SU-DHL-6 (cell line): ENCODE measurements at regions not wholly inside any gene's neighbourhood (a gene's known extent, or its start where the extent isn't known, plus 50 kb on each side); places are given as distances from the start of the nearest gene placed in this dataset.

ENCODE experiments used
- H2AFZ ChIP-seq: fragments of 200-600 bp; sonication (generic); 2 replicates; pipeline ENCODE4 v1.6.1; 2014; ENCODE audit warnings: low read depth, mild to moderate bottlenecking, moderate library complexity, mixed read lengths, antibody characterized with exemption, low read length; ENCODE audit not compliant: severe bottlenecking
- H3F3A ChIP-seq: fragments of 200-600 bp; shearing (Covaris generic); 2 replicates; pipeline ENCODE4 v1.6.0; 2016; ENCODE audit warnings: antibody characterized with exemption, mild to moderate bottlenecking; ENCODE audit not compliant: insufficient read depth
- H3K27ac ChIP-seq: fragments of 200-600 bp; sonication (generic); 2 replicates; pipeline ENCODE4 v1.5.1; 2016; ENCODE audit warnings: low read depth, mild to moderate bottlenecking, low read length, moderate library complexity, mixed read lengths
- H3K27me3 ChIP-seq: fragments of 200-600 bp; sonication (generic), shearing (Covaris generic); 2 replicates; pipeline ENCODE4 v1.6.0; 2014; ENCODE audit warnings: mild to moderate bottlenecking, low read length
- H3K36me3 ChIP-seq: fragments of 200-600 bp; sonication (generic); 2 replicates; pipeline ENCODE4 v1.6.1; 2014; ENCODE audit warnings: mild to moderate bottlenecking, low read length, mixed read lengths
- H3K4me2 ChIP-seq: fragments of 300-600, 200-600 bp; shearing (Covaris generic), sonication (generic); 2 replicates; pipeline ENCODE4 v1.6.0; 2014; ENCODE audit warnings: low read length, low read depth, mild to moderate bottlenecking; ENCODE audit not compliant: poor library complexity, severe bottlenecking
- H3K4me3 ChIP-seq: fragments of 200-600 bp; sonication (generic); 2 replicates; pipeline ENCODE4 v1.5.1; 2014; ENCODE audit warnings: antibody characterized with exemption, low read length, mild to moderate bottlenecking, mixed read lengths; ENCODE audit not compliant: insufficient read depth, poor library complexity, severe bottlenecking
- H3K79me2 ChIP-seq: fragments of 200-600 bp; sonication (generic); 2 replicates; pipeline ENCODE4 v1.6.1; 2014; ENCODE audit warnings: mild to moderate bottlenecking, low read length, moderate library complexity; ENCODE audit not compliant: insufficient read depth
- H3K9ac ChIP-seq: fragments of 200-600 bp; sonication (generic); 2 replicates; pipeline ENCODE4 v1.7.0; 2014; ENCODE audit warnings: mild to moderate bottlenecking, low read length
- H3K9me2 ChIP-seq: fragments of 200-600 bp; sonication (generic); replicated peaks from 2 replicates; pipeline ENCODE4 v1.6.1; 2014; ENCODE audit warnings: low read length; ENCODE audit not compliant: insufficient read depth
- H3K9me3 ChIP-seq: fragments of 200-600 bp; sonication (generic); 2 replicates; pipeline ENCODE4 v1.6.1; 2014; ENCODE audit warnings: low read length, mixed read lengths; ENCODE audit not compliant: insufficient read depth
- H4K20me1 ChIP-seq: fragments of 200-600 bp; sonication (generic); 2 replicates; pipeline ENCODE4 v1.6.1; 2014; ENCODE audit warnings: low read depth, mild to moderate bottlenecking, antibody characterized with exemption, low read length, moderate library complexity, mixed read lengths
- CTCF ChIP-seq: fragments of 200-600 bp; sonication (generic); IDR thresholded peaks from one replicate; pipeline ENCODE4 v1.5.1; 2017; ENCODE audit warnings: antibody characterized with exemption, mild to moderate bottlenecking, low read length, moderate library complexity; ENCODE audit not compliant: insufficient read depth, poor library complexity, severe bottlenecking
- EZH2phosphoT487 ChIP-seq: fragments of 200-600 bp; sonication (generic), shearing (Covaris generic); conservative IDR thresholded peaks from 2 replicates; pipeline ENCODE4 v1.6.1; 2018; ENCODE audit warnings: mild to moderate bottlenecking, antibody characterized with exemption, low read length, moderate library complexity, mixed read lengths

GRCh38 chr9:91117474-91117891 lies 244.2 kb downstream of the AUH start:
- no peaks in the 10 kb centered on the region for H3K27me3 ChIP-seq
- H3K9me3 ChIP-seq: no peaks in the 10 kb centered on the region
- H3K4me3 ChIP-seq: no peak overlapping the region
- H3F3A ChIP-seq: no peaks in the 10 kb centered on the region
- no peaks in the 10 kb centered on the region for H4K20me1 ChIP-seq
- H3K4me2 ChIP-seq: no peak overlapping the region
- H3K36me3 ChIP-seq: no peaks in the 10 kb centered on the region
- H3K79me2 ChIP-seq: no peaks in the 10 kb centered on the region
- no peak overlapping the region for H3K9ac ChIP-seq
- no peak overlapping the region for H2AFZ ChIP-seq
- no peak for TF ChIP-seq CTCF
- TF ChIP-seq EZH2phosphoT487: no peak
- H3K27ac ChIP-seq: no peak overlapping the region
- H3K9me2 ChIP-seq: no peaks in the 10 kb centered on the region

- Histone ChIP-seq H3K27ac (no peak overlapping the region), H3K36me3 (no peaks in the 10 kb centered on the region), H3K4me3 (no peak overlapping the region), H4K20me1 (no peaks in the 10 kb centered on the region), H3K9ac (no peak overlapping the region), H3K9me2 (no peaks in the 10 kb centered on the region), H2AFZ (no peak overlapping the region), H3K9me3 (no peaks in the 10 kb centered on the region), H3F3A (no peaks in the 10 kb centered on the region), H3K79me2 (no peaks in the 10 kb centered on the region), H3K4me2 (no peak overlapping the region), H3K27me3 (no peaks in the 10 kb centered on the region)
- TF ChIP-seq EZH2phosphoT487: no peak
- no peak for TF ChIP-seq CTCF
Observed at GRCh38 chr9:91117959-91118703, 243.6 kb downstream of the AUH start.

GRCh38 chr9:91118704-91119025 lies 243.1 kb downstream of the AUH start:
- no peak overlapping the region for H3K4me2 ChIP-seq
- H2AFZ ChIP-seq: no peak overlapping the region
- no peak for TF ChIP-seq EZH2phosphoT487
- no peak for TF ChIP-seq CTCF
- H3K27me3 ChIP-seq: no peaks in the 10 kb centered on the region
- no peaks in the 10 kb centered on the region for H3K9me2 ChIP-seq
- no peaks in the 10 kb centered on the region for H3K79me2 ChIP-seq
- no peaks in the 10 kb centered on the region for H3F3A ChIP-seq
- H3K36me3 ChIP-seq: no peaks in the 10 kb centered on the region
- H3K9ac ChIP-seq: no peak overlapping the region
- H3K9me3 ChIP-seq: no peaks in the 10 kb centered on the region
- no peaks in the 10 kb centered on the region for H4K20me1 ChIP-seq
- H3K27ac ChIP-seq: no peak overlapping the region
- H3K4me3 ChIP-seq: no peak overlapping the region
